ENCODE measurements at regions not wholly inside any gene's neighbourhood (a gene's known extent, or its start where the extent isn't known, plus 50 kb on each side); places are given as distances from the start of the nearest gene placed in this dataset.

DNA sequence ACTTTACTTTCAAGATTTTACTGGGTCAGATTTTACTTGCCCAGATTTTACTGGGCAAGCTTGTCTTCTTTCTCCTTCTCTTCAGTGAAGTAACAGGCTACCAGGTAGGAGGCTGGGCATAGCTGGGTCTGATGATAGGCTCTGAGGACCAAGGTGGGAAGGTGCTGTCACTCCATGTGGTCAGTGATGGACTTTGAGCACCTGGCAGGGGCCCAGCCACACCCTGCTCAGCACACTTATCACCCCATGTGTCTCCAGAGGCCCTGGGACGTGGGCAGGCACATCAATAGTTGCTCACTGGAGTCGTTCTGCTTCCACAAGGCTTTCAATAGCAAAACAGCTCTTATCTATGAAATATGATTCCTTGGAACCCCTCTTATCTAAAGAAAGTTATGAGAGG lies 70.5 kb upstream of the GPR26 start:
- Histone ChIP-seq H4K5ac (ENCODE audit: insufficient read length, low read depth, low read length) (no peak overlapping the region), H3K4me1 (replicated peaks in 1 of 4; ENCODE audit: control insufficient read depth in 3 of 4, insufficient read depth in 4 of 4, low read length in 3 of 4) (no peaks in the 10 kb centered on the region; a peak in 1 of 7 replicates), H3K27me3 (replicated peaks in 1 of 4; ENCODE audit: control insufficient read depth in 3 of 4, extremely low read depth in 1 of 4, insufficient read depth in 3 of 4, low read length in 3 of 4) (no peaks in the 10 kb centered on the region), H2AFZ (ENCODE audit: low read length) (no peak overlapping the region; the same call in 1 of the 2 replicates), H2BK120ac (replicated peaks; ENCODE audit: low read depth, low read length) (no peak overlapping the region), H4K91ac (replicated peaks; ENCODE audit: insufficient read length, low read length) (no peak overlapping the region), H3K4me2 (ENCODE audit: insufficient read depth in 1 of 2, low read depth in 2 of 2, low read length in 2 of 2) (no peak overlapping the region), H3K9me3 (ENCODE audit: insufficient read depth in 2 of 2, low read depth in 1 of 2, low read length in 1 of 2) (no peaks in the 10 kb centered on the region), H4K8ac (ENCODE audit: extremely low read depth, insufficient read depth, low read length) (no peak overlapping the region), H3K23me2 (ENCODE audit: low read depth, low read length) (no peaks in the 10 kb centered on the region), H3K79me1 (ENCODE audit: low read depth, low read length) (no peaks in the 10 kb centered on the region), H3K4ac (replicated peaks; ENCODE audit: insufficient read length, low read depth, low read length) (no peak overlapping the region), H2AK5ac (ENCODE audit: low read depth, low read length) (no peak overlapping the region), H3K36me3 (ENCODE audit: control insufficient read depth in 2 of 4, insufficient read depth in 4 of 4, low read length in 3 of 4) (no peaks in the 10 kb centered on the region), H3K14ac (ENCODE audit: insufficient read length) (no peak overlapping the region), H4K20me1 (replicated peaks in 1 of 2; ENCODE audit: control insufficient read depth in 1 of 2, insufficient read depth in 2 of 2, low read length in 2 of 2) (no peaks in the 10 kb centered on the region), H3K9ac (replicated peaks in 1 of 4; ENCODE audit: extremely low read depth in 1 of 4, low read depth in 3 of 4, low read length in 3 of 4) (no peak overlapping the region), H2BK5ac (ENCODE audit: low read depth, low read length) (no peak overlapping the region), H3K23ac (ENCODE audit: insufficient read length) (no peak overlapping the region), H2BK12ac (ENCODE audit: low read depth, low read length) (no peak overlapping the region), H3K79me2 (ENCODE audit: control insufficient read depth in 1 of 2, insufficient read depth in 2 of 2, low read length in 2 of 2) (no peaks in the 10 kb centered on the region), H3K4me3 (ENCODE audit: extremely low read depth in 1 of 4, insufficient read depth in 2 of 4, low read depth in 3 of 4, low read length in 4 of 4) (no peak overlapping the region), H3K56ac (replicated peaks; ENCODE audit: insufficient read length, low read depth, low read length) (no peak overlapping the region), H3K27ac (ENCODE audit: low read depth, low read length) (no peak overlapping the region), H2BK20ac (ENCODE audit: low read length) (no peak overlapping the region), H3K18ac (ENCODE audit: extremely low read depth, low read length) (no peak overlapping the region), H2BK15ac (ENCODE audit: low read length) (no peak overlapping the region)
- ChIA-PET CTCF (ENCODE audit: partially characterized antibody) (interaction anchor here (1.0 to 4.9 kb wide), 6 partner anchors 12 to 71 kb away, joined by 3 to 26 read pairs (median 5); no protein-coding TSS in a partner anchor), POLR2A (ENCODE audit: partially characterized antibody) (no interaction called here)
- FAIRE-seq (no peak), DNase-seq (ENCODE audit: low read depth in 1 of 2, low spot score in 2 of 2) (no peak)
- 79% methylated on average over 2 of the region's 2 CpGs; no CpG with 5 or more reads in 1 of the 2 experiments for WGBS, 2 experiments (ENCODE audit: extremely low coverage in 1 of 2, insufficient coverage in 1 of 2, insufficient read length in 1 of 2, insufficient replicate concordance in 2 of 2, low coverage in 1 of 2, low lambda C conversion rate in 2 of 2, missing lambda C conversion rate in 1 of 2)
- no peak for TF ChIP-seq HDAC2 (IDR thresholded peaks at IDR 0.05; ENCODE audit: borderline replicate concordance in 1 of 2, low read depth in 2 of 2, low read length in 2 of 2)
- TF ChIP-seq, protein P1, sequence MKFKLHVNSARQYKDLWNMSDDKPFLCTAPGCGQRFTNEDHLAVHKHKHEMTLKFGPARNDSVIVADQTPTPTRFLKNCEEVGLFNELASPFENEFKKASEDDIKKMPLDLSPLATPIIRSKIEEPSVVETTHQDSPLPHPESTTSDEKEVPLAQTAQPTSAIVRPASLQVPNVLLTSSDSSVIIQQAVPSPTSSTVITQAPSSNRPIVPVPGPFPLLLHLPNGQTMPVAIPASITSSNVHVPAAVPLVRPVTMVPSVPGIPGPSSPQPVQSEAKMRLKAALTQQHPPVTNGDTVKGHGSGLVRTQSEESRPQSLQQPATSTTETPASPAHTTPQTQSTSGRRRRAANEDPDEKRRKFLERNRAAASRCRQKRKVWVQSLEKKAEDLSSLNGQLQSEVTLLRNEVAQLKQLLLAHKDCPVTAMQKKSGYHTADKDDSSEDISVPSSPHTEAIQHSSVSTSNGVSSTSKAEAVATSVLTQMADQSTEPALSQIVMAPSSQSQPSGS (IDR thresholded peaks at IDR 0.05; ENCODE audit: low read length), result no peak
- TF ChIP-seq JUN (IDR thresholded peaks at IDR 0.05; ENCODE audit: low read depth, low read length), result no peak
- TF ChIP-seq RFX5 (IDR thresholded peaks at IDR 0.05; ENCODE audit: borderline replicate concordance, low read depth, low read length), result no peak

Measured in H1 (cell line).